Kidney epithelial cell (primary cell): ENCODE measurements at regions not wholly inside any gene's neighbourhood (a gene's known extent, or its start where the extent isn't known, plus 50 kb on each side); places are given as distances from the start of the nearest gene placed in this dataset.

Experiments
- DNase-seq: peaks from one replicate; pipeline ENCODE4 v3.0.0-alpha.2; 2010; ENCODE audit warnings: low read depth
- H3K27me3 ChIP-seq: 2 replicates; pipeline ENCODE4 v1.6.0; 2011; ENCODE audit warnings: low read length; ENCODE audit not compliant: control insufficient read depth, insufficient read depth
- H3K36me3 ChIP-seq: 2 replicates; pipeline ENCODE4 v1.5.1; 2011; ENCODE audit warnings: low read length; ENCODE audit not compliant: control insufficient read depth, insufficient read depth
- H3K4me3 ChIP-seq: 2 replicates; pipeline ENCODE4 v1.5.1; 2011; ENCODE audit warnings: low read depth, mild to moderate bottlenecking, control low read depth, low read length
- CTCF ChIP-seq: IDR thresholded peaks from 2 replicates; pipeline ENCODE4 v1.5.1; 2011; ENCODE audit warnings: mild to moderate bottlenecking, moderate library complexity, low read length, control low read depth, inconsistent platforms; ENCODE audit not compliant: insufficient read depth, poor library complexity, severe bottlenecking

GRCh38 chr11:70828593-70829082 is 423.7 kb downstream of the SHANK2 start:
- Histone ChIP-seq H3K4me3 (no peak overlapping the region), H3K36me3 (no peaks in the 10 kb centered on the region), H3K27me3 (peaks cover 9% of the 10 kb centered on the region)
- no peak for TF ChIP-seq CTCF
- DNase-seq: no peak

GRCh38 chr11:70829134-70829885 is 423.1 kb downstream of the SHANK2 start:
- Histone ChIP-seq H3K36me3 (no peaks in the 10 kb centered on the region), H3K4me3 (no peak overlapping the region), H3K27me3 (peaks cover 9% of the 10 kb centered on the region)
- DNase-seq: no peak
- no peak for TF ChIP-seq CTCF

- H3K36me3 ChIP-seq: no peaks in the 10 kb centered on the region
- no peak overlapping the region for H3K4me3 ChIP-seq
- no peak for TF ChIP-seq CTCF
- H3K27me3 ChIP-seq: peaks cover 9% of the 10 kb centered on the region
- no peak for DNase-seq
These were observed 422.5 kb downstream of the SHANK2 start for GRCh38 chr11:70829886-70830272.

DNA sequence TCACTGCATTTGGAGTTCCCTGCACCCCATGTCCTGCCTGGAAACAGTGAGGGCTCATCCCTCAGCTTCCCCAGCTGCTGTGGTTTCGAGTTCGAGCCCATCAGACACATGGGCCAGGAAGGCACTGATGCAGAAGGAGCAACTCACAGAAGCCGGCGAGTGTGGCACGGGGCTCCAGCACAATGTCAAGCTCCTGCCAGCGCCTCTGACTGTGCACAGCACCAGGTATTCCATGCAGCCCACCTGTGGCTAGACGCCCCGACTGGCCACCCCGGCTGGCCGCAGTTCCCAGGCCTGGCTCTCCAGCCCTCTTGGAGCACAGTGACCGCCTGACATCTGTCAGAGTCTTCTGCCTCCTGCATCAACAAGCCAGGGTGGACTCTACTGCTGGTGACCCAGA is 419.4 kb downstream of the SHANK2 start:
- Histone ChIP-seq H3K36me3 (no peaks in the 10 kb centered on the region), H3K27me3 (no peaks in the 10 kb centered on the region), H3K4me3 (no peak overlapping the region)
- no peak for TF ChIP-seq CTCF
- no peak for DNase-seq

- H3K4me3 ChIP-seq: no peak overlapping the region
- no peak for DNase-seq
- no peaks in the 10 kb centered on the region for H3K36me3 ChIP-seq
- H3K27me3 ChIP-seq: no peaks in the 10 kb centered on the region
- TF ChIP-seq CTCF: no peak
These were observed 418.8 kb downstream of the SHANK2 start for GRCh38 chr11:70833554-70833953.
